ENCODE measurements at regions not wholly inside any gene's neighbourhood (a gene's known extent, or its start where the extent isn't known, plus 50 kb on each side); places are given as distances from the start of the nearest gene placed in this dataset.

DNA sequence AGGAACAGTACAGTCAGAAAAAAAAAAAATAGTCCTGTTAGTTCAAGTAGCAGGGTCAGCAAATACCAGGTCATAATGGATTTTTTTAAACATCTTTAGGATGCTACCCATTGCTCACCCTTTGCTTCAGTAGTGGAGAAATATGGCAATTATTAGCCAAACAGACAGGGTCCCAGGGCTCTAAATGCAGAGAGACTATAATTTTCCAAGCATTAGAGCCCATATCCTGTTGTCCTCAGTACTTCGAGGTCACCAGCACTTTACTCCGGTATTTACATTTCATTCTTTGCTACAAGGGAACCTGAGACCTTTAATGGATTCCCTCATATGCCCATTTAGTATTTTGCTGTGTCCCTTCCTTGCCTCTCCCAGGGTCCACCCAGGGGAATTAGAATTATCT, 1562.9 kb upstream of the TENM3 start:
- Histone ChIP-seq H2AFZ (ENCODE audit: low read depth, low read length) (no peak overlapping the region), H3K27ac (ENCODE audit: low read length) (no peak overlapping the region), H3K4me2 (ENCODE audit: insufficient read depth, low read length) (no peak overlapping the region), H3K79me2 (ENCODE audit: insufficient read depth, low read length) (no peaks in the 10 kb centered on the region), H3K9me3 (ENCODE audit: insufficient read depth, low read length, severe bottlenecking) (no peaks in the 10 kb centered on the region), H4K20me1 (ENCODE audit: insufficient read depth, low read length) (no peaks in the 10 kb centered on the region), H3K27me3 (ENCODE audit: insufficient read depth, low read length, poor library complexity) (no peaks in the 10 kb centered on the region), H3K36me3 (ENCODE audit: insufficient read depth, low read length) (no peaks in the 10 kb centered on the region), H3K4me3 (ENCODE audit: low read depth in 1 of 2, low read length in 2 of 2) (no peak overlapping the region), H3K4me1 (ENCODE audit: insufficient read depth, low read length) (no peaks in the 10 kb centered on the region), H3K9ac (ENCODE audit: low read depth, low read length) (no peak overlapping the region)
- DNase-seq (no peak), ATAC-seq (ENCODE audit: insufficient read depth, low read depth) (no peak)
- TF ChIP-seq EZH2 (IDR thresholded peaks at IDR 0.05; ENCODE audit: borderline replicate concordance, low read depth, low read length, severe bottlenecking) (no peak), CTCF (IDR thresholded peaks at IDR 0.05; ENCODE audit: borderline replicate concordance, extremely low read depth, low read length, poor library complexity, severe bottlenecking) (no peak)

- Histone ChIP-seq H3K4me3 (ENCODE audit: low read depth in 1 of 2, low read length in 2 of 2) (no peak overlapping the region), H3K27me3 (ENCODE audit: insufficient read depth, low read length, poor library complexity) (no peaks in the 10 kb centered on the region), H3K36me3 (ENCODE audit: insufficient read depth, low read length) (no peaks in the 10 kb centered on the region), H3K4me1 (ENCODE audit: insufficient read depth, low read length) (no peaks in the 10 kb centered on the region), H3K79me2 (ENCODE audit: insufficient read depth, low read length) (no peaks in the 10 kb centered on the region), H3K9me3 (ENCODE audit: insufficient read depth, low read length, severe bottlenecking) (no peaks in the 10 kb centered on the region), H3K9ac (ENCODE audit: low read depth, low read length) (no peak overlapping the region), H3K4me2 (ENCODE audit: insufficient read depth, low read length) (no peak overlapping the region), H4K20me1 (ENCODE audit: insufficient read depth, low read length) (no peaks in the 10 kb centered on the region), H2AFZ (ENCODE audit: low read depth, low read length) (no peak overlapping the region), H3K27ac (ENCODE audit: low read length) (no peak overlapping the region)
- DNase-seq: no peak
- no peak for ATAC-seq (ENCODE audit: insufficient read depth, low read depth)
- TF ChIP-seq EZH2 (IDR thresholded peaks at IDR 0.05; ENCODE audit: borderline replicate concordance, low read depth, low read length, severe bottlenecking) (no peak), CTCF (IDR thresholded peaks at IDR 0.05; ENCODE audit: borderline replicate concordance, extremely low read depth, low read length, poor library complexity, severe bottlenecking) (no peak)
Measured at GRCh38 chr4:180682776-180683175, 1560.4 kb upstream of the TENM3 start.

- no peak for TF ChIP-seq CTCF (IDR thresholded peaks at IDR 0.05; ENCODE audit: borderline replicate concordance, extremely low read depth, low read length, poor library complexity, severe bottlenecking)
- no peak for TF ChIP-seq EZH2 (IDR thresholded peaks at IDR 0.05; ENCODE audit: borderline replicate concordance, low read depth, low read length, severe bottlenecking)
- Histone ChIP-seq H4K20me1 (ENCODE audit: insufficient read depth, low read length) (no peaks in the 10 kb centered on the region), H3K9ac (ENCODE audit: low read depth, low read length) (no peak overlapping the region), H3K27me3 (ENCODE audit: insufficient read depth, low read length, poor library complexity) (no peaks in the 10 kb centered on the region), H3K4me1 (ENCODE audit: insufficient read depth, low read length) (no peaks in the 10 kb centered on the region), H3K79me2 (ENCODE audit: insufficient read depth, low read length) (no peaks in the 10 kb centered on the region), H3K4me3 (ENCODE audit: low read depth in 1 of 2, low read length in 2 of 2) (no peak overlapping the region), H3K4me2 (ENCODE audit: insufficient read depth, low read length) (no peak overlapping the region), H2AFZ (ENCODE audit: low read depth, low read length) (no peak overlapping the region), H3K27ac (ENCODE audit: low read length) (no peak overlapping the region), H3K36me3 (ENCODE audit: insufficient read depth, low read length) (no peaks in the 10 kb centered on the region), H3K9me3 (ENCODE audit: insufficient read depth, low read length, severe bottlenecking) (no peaks in the 10 kb centered on the region)
- ATAC-seq (ENCODE audit: insufficient read depth, low read depth) (no peak), DNase-seq (no peak)
Measured at GRCh38 chr4:180683186-180683585, 1560.0 kb upstream of the TENM3 start.

GRCh38 chr4:180688480-180688879, 1554.7 kb upstream of the TENM3 start:
- H3K4me2 ChIP-seq (ENCODE audit: insufficient read depth, low read length): no peak overlapping the region
- TF ChIP-seq EZH2 (IDR thresholded peaks at IDR 0.05; ENCODE audit: borderline replicate concordance, low read depth, low read length, severe bottlenecking) (no peak), CTCF (IDR thresholded peaks at IDR 0.05; ENCODE audit: borderline replicate concordance, extremely low read depth, low read length, poor library complexity, severe bottlenecking) (no peak)
- H3K9ac ChIP-seq (ENCODE audit: low read depth, low read length): no peak overlapping the region
- H3K27ac ChIP-seq (ENCODE audit: low read length): no peak overlapping the region
- H3K9me3 ChIP-seq (ENCODE audit: insufficient read depth, low read length, severe bottlenecking): no peaks in the 10 kb centered on the region
- H3K79me2 ChIP-seq (ENCODE audit: insufficient read depth, low read length): no peaks in the 10 kb centered on the region
- H3K4me1 ChIP-seq (ENCODE audit: insufficient read depth, low read length): no peaks in the 10 kb centered on the region
- no peak overlapping the region for H2AFZ ChIP-seq (ENCODE audit: low read depth, low read length)
- DNase-seq (no peak), ATAC-seq (ENCODE audit: insufficient read depth, low read depth) (no peak)
- H4K20me1 ChIP-seq (ENCODE audit: insufficient read depth, low read length): no peaks in the 10 kb centered on the region
- H3K27me3 ChIP-seq (ENCODE audit: insufficient read depth, low read length, poor library complexity): no peaks in the 10 kb centered on the region
- H3K36me3 ChIP-seq (ENCODE audit: insufficient read depth, low read length): no peaks in the 10 kb centered on the region
- H3K4me3 ChIP-seq (ENCODE audit: low read depth in 1 of 2, low read length in 2 of 2): no peak overlapping the region
